ENCODE measurements at regions not wholly inside any gene's neighbourhood (a gene's known extent, or its start where the extent isn't known, plus 50 kb on each side); places are given as distances from the start of the nearest gene placed in this dataset.
"Not testable (repeated sequence)": the region's sequence is repeated elsewhere in the genome, so short reads cannot be mapped to it uniquely, and the experiment has no call there.

GRCh38 chr5:142211918-142212317 lies 103.3 kb downstream of the NDFIP1 start:
- no peak overlapping the region for H3K27ac Mint-ChIP-seq
- H3K4me1 Mint-ChIP-seq (ENCODE audit: low read depth): no peaks in the 10 kb centered on the region
- no peak overlapping the region for H3K4me3 Mint-ChIP-seq (ENCODE audit: low read depth)
- TF ChIP-seq, protein P1, sequence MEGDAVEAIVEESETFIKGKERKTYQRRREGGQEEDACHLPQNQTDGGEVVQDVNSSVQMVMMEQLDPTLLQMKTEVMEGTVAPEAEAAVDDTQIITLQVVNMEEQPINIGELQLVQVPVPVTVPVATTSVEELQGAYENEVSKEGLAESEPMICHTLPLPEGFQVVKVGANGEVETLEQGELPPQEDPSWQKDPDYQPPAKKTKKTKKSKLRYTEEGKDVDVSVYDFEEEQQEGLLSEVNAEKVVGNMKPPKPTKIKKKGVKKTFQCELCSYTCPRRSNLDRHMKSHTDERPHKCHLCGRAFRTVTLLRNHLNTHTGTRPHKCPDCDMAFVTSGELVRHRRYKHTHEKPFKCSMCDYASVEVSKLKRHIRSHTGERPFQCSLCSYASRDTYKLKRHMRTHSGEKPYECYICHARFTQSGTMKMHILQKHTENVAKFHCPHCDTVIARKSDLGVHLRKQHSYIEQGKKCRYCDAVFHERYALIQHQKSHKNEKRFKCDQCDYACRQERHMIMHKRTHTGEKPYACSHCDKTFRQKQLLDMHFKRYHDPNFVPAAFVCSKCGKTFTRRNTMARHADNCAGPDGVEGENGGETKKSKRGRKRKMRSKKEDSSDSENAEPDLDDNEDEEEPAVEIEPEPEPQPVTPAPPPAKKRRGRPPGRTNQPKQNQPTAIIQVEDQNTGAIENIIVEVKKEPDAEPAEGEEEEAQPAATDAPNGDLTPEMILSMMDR (IDR thresholded peaks at IDR 0.05; ENCODE audit: unreplicated experiment): no peak
- no peaks in the 10 kb centered on the region for H3K9me3 Mint-ChIP-seq (ENCODE audit: low read depth)
- H3K36me3 Mint-ChIP-seq (ENCODE audit: insufficient read depth): no peaks in the 10 kb centered on the region
- no peaks in the 10 kb centered on the region for H3K27me3 Mint-ChIP-seq
- no peak for DNase-seq (ENCODE audit: low spot score, unreplicated experiment)

DNA sequence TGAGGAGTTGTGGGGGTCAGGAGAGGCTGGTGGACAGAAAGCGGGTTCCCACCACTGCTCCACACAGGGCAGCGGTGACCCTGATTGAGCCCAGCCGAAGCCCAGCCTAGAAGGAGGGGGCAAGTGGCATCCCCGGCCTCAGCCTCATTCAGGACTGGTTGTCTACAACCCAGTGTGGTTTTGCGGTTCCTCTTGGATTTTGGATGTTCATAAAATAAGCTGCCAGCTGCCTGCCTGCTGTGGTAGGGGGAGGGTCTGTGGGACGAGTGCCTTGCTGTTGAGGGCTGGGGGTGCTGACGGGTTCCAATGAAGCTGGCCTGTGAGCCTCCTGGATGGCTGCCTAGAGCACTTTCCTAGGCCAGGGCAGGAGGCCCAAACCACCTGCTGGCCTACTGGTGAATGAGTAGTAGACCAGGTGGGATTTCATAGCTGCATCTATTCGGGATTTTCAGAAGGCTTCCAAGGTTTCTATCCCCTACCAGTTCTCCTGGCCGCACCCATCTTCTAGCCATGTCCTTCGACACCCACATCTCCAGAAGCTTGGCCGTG lies 102.4 kb downstream of the NDFIP1 start:
- Mint-ChIP-seq H3K4me1 (ENCODE audit: low read depth) (no peaks in the 10 kb centered on the region), H3K27me3 (no peaks in the 10 kb centered on the region), H3K36me3 (ENCODE audit: insufficient read depth) (no peaks in the 10 kb centered on the region), H3K9me3 (ENCODE audit: low read depth) (no peaks in the 10 kb centered on the region), H3K4me3 (ENCODE audit: low read depth) (no peak overlapping the region), H3K27ac (no peak overlapping the region)
- no peak for DNase-seq (ENCODE audit: low spot score, unreplicated experiment)
- TF ChIP-seq, protein P1 (IDR thresholded peaks at IDR 0.05; ENCODE audit: unreplicated experiment): no peak

- Mint-ChIP-seq H3K9me3 (ENCODE audit: low read depth) (no peaks in the 10 kb centered on the region), H3K4me1 (ENCODE audit: low read depth) (no peaks in the 10 kb centered on the region), H3K27me3 (no peaks in the 10 kb centered on the region), H3K36me3 (ENCODE audit: insufficient read depth) (no peaks in the 10 kb centered on the region), H3K27ac (no peak overlapping the region), H3K4me3 (ENCODE audit: low read depth) (no peak overlapping the region)
- DNase-seq (ENCODE audit: low spot score, unreplicated experiment): no peak
- TF ChIP-seq, protein P1 (IDR thresholded peaks at IDR 0.05; ENCODE audit: unreplicated experiment): no peak
Observed at GRCh38 chr5:142210011-142210410, 101.4 kb downstream of the NDFIP1 start.

DNA sequence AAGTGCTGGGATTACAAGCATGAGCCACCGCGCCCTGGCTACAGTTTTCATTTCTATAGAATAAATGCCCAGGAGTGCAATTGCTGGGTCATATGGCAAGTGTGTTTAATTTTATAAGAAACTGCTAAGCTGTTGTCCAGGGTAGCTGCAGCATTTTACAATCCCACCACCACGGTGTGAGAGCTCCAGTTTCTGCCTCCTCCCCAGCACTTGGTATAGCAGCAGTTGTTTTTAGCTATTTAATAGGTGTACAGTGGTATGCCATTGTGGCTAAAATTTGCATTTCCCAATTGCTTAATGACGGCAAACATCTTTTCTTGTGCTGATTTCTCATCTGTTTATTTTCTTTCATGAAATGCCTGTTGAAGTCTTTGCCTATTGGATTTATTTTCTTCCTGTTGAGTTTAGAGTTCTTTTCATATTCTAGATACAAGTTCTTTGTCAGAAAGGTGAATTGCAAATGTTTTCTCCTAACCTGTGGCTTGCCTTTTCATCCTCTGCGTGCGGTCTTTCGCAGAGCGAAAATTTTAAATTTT lies 100.3 kb downstream of the NDFIP1 start:
- H3K36me3 Mint-ChIP-seq (ENCODE audit: insufficient read depth): no peaks in the 10 kb centered on the region
- no peak overlapping the region for H3K4me3 Mint-ChIP-seq (ENCODE audit: low read depth)
- DNase-seq (ENCODE audit: low spot score, unreplicated experiment): no peak
- peaks cover 8% of the 10 kb centered on the region for H3K27me3 Mint-ChIP-seq
- no peaks in the 10 kb centered on the region for H3K9me3 Mint-ChIP-seq (ENCODE audit: low read depth)
- no peak overlapping the region for H3K27ac Mint-ChIP-seq
- TF ChIP-seq, protein P1 (IDR thresholded peaks at IDR 0.05; ENCODE audit: unreplicated experiment): no peak
- H3K4me1 Mint-ChIP-seq (ENCODE audit: low read depth): no peaks in the 10 kb centered on the region

GRCh38 chr5:142208244-142208643 lies 99.7 kb downstream of the NDFIP1 start:
- not testable (repeated sequence) for H3K9me3 Mint-ChIP-seq (ENCODE audit: low read depth)

GRCh38 chr5:142206801-142207200 lies 98.2 kb downstream of the NDFIP1 start:
- Mint-ChIP-seq H3K36me3 (ENCODE audit: insufficient read depth) (no peaks in the 10 kb centered on the region), H3K4me1 (ENCODE audit: low read depth) (no peaks in the 10 kb centered on the region), H3K9me3 (ENCODE audit: low read depth) (no peaks in the 10 kb centered on the region), H3K4me3 (ENCODE audit: low read depth) (no peak overlapping the region), H3K27ac (no peak overlapping the region), H3K27me3 (peaks cover 14% of the 10 kb centered on the region)
- TF ChIP-seq, protein P1 (IDR thresholded peaks at IDR 0.05; ENCODE audit: unreplicated experiment): no peak
- no peak for DNase-seq (ENCODE audit: low spot score, unreplicated experiment)

More at GRCh38 chr5:142208244-142208643, 99.7 kb downstream of the NDFIP1 start:
- DNase-seq (ENCODE audit: low spot score, unreplicated experiment); H3K27ac Mint-ChIP-seq; H3K4me1 Mint-ChIP-seq (ENCODE audit: low read depth); H3K4me3 Mint-ChIP-seq (ENCODE audit: low read depth); H3K36me3 Mint-ChIP-seq (ENCODE audit: insufficient read depth): not testable (repeated sequence)
- H3K27me3 Mint-ChIP-seq: peaks cover 11% of the 10 kb centered on the region

Data from progenitor cell of endocrine pancreas (in vitro differentiated cells).